Tongue (tissue), 1 donor: ENCODE measurements at regions not wholly inside any gene's neighbourhood (a gene's known extent, or its start where the extent isn't known, plus 50 kb on each side); places are given as distances from the start of the nearest gene placed in this dataset.
A peak's percentile ranks its signal among the peaks of the same experiment; 100 is the strongest.

Source experiments
- DNase-seq: peaks from one replicate; pipeline ENCODE4 v3.0.0-alpha.2; 2015

DNA sequence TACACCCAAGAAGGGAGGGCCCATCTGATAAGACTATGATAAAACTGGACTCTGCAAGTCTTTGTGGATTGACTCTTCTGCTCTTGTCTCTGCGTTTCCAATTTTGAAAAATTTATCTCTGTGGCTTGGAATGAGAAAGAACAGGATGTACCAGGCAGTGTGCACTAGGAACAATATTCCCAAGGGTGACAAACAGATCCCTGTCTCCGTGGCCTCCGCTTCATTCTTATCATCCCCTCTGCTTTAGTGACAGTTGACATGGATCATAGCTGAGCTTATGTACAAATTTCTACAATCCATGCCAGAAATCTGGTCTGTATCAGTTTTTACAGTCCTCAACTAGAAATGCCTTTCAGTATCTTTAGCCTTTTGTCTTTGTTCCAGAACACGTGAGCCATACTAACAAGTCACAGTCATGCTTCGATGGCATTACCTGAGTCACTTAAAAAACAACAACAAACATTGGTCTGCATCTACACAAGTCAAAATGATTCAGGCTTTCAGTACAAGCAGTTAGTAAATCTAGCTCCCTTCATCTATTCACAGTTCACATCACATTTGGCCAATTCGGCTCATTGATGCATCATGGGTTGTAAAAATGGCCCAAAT lies 393.6 kb upstream of the CELF2 start:
- DNase-seq, result no peak

DNA sequence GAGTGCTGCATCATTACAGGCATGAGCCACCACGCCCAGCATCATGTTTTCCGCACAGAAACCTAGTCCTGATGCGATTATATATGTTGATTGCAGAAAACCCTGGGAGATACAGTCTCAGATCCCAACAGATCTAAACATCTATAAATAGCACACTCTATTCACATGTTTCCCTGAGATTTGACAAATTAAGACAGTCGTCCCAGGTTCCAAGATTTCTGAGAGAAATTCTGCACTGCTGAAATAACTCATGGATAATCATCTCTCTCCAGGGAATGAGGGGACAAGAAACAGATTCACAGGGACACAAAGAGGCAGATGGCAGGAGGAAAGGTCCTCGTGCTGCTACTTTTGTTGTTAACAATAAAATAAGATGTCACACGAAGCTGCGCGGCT lies 393.1 kb upstream of the CELF2 start:
- DNase-seq, result no peak

DNA sequence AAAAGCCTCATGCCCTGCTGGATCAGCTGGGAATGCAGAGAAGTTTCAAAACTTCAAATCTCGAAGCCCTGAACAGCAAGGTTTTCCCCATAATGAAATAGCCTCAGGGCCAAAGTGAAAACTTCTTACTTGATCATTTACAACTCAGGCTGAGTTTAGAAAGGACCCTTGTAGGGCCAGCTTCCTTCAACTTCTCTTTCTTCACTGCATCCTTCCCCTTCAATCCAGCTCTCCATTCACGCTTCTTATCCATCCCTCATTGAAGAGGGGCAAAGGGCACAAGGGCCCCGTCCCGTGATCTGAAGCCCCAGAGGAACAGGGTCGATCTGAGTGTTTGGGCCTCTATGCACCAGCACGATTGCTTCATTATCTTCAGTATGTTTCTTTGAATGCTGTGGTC lies 392.2 kb upstream of the CELF2 start:
- DNase-seq, result no peak

DNA sequence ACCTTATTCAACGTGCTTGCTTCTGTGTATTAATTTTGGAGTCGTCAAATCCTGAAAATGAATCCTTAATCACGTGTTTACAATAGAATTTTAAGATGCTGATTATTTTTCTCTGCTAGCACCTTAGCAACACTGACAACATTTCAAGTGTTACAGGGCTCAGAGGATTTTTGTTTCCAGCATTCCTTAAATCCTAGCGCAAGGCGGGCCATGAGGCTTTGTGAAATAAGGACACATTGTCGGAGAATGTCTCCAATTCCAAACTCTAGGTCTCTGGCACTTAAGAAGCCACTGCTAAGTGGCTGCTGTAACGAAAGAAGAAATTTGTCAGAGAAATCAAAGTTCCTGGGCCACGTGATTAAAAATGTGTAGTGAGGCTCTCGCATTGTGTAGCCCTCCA lies 390.9 kb upstream of the CELF2 start:
- DNase-seq, result no peak

GRCh38 chr10:10627414-10627813 lies 390.3 kb upstream of the CELF2 start:
- no peak for DNase-seq

- DNase-seq, result no peak
These were observed 388.2 kb upstream of the CELF2 start for GRCh38 chr10:10629512-10629911.

DNA sequence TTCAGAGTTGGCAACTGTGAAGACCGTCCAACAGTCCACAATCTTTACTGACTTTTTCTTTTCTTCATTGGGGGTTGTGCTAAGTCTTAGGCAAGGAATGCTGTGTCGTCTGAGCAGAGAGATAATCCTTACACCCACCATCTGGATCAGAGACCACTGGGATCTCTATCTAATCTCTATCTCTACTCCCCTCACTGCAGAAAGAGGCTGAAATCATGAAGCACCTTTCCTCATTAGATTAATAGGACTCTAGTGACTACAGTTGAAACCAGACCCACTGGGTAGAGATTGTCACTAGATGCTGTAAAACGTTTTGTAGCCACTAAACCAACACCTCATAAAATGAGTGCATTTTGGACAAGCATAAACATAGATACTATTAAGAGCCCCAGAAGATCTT lies 387.4 kb upstream of the CELF2 start:
- DNase-seq, result no peak

GRCh38 chr10:10630782-10631181 lies 386.9 kb upstream of the CELF2 start:
- peak; percentile 24 for DNase-seq

DNA sequence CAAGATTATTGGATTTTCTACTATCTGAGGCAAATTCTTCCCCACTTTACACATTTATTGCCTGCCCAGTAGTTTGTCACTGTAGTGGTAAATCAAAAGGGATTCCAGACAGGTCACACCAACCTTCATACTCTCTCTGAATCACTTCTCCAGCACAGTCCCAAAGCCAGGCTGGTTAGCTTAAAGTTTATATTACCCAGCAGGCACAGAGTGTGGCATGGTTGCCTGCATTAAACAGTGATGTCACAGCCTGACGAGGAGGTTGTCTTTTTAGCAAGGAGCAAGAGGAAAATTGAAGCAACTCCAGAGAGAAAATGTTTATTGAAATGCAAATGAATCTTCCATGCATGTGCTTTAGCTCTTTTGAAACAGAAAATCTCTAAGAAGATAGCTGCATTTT lies 375.5 kb upstream of the CELF2 start:
- no peak for DNase-seq

- peak; percentile 43 for DNase-seq
These were observed 374.9 kb upstream of the CELF2 start for GRCh38 chr10:10642751-10643150.

DNA sequence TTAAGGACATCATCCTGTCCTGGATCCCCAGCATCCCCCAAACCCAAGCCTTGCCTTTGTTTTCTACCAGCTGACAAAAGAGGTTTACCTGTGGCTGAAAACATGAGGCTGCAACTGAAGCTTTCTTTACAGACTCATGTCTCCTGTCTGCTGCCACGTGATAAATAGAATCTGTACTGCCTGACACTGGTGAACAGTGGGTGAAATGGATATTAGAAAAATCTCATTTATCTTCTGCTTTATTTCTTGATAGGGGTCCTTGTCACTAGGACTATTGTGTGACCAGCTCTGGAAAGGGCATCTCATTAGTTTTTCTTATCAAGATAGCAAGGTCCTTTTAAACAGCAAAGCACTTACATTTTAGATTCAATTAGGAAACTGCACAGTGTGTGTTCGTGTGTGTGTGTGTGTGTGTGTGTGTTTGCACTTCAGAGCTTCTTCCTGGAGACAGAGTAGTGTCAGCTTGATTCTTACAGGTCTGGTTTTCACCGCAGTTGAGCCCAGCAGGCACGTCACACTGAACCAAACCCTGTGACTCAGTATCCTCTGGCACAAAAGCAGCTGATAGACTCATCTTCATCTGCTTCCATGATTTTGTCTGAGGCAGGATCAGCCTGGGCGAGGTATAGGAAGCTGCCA lies 373.5 kb upstream of the CELF2 start:
- DNase-seq, result no peak

DNA sequence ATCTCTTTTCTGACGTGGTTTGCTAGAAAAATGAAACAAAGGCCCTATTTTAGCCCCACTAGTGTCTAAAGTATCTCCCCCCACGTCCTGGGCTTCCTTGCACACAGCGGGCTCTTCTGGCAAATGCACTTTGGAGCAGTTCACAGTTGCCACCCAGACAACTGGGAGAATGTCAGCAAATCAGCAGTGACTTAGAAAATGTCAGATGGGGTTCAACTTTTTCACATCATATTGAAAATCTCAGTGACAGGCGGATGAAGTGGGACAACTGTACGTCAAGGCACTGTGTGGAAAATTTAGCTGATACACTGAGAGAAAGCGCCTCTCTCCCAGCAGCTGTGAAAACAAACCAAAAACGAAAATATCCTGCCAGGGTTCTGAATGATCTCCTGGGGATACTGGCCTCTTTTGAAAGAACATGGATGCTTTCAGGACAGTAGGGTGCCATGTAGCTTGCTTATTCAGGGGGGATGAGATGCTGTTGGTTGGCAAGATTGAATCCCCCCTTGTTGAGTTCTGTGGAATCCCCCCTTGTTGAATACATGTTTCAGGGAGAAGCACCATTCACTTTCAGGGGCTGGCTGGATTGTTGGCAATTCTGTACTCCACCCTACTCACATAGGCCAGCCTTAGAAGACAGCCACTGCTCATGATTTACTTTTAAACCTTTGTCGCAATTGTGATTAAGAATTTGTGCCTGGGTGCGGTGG lies 372.8 kb upstream of the CELF2 start:
- peak; percentile 61 for DNase-seq

DNA sequence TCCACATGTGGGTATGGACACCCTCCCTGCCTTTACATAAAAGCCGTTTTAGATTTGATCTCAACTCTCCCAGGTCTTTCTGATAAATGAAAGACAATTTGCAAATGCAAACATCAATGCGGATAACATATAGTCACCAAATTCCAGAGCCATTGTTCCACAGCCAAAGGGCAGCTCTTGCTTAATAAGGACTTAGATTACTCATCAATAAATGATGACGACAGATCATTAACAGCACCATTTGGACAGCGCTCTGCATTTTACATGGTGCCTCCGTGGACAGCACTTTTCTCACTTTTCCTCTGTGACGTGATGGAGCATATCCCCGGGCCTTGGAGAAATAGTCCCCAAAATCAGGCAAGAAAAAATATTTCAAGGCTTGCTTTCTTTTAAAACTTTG lies 370.3 kb upstream of the CELF2 start:
- no peak for DNase-seq

DNA sequence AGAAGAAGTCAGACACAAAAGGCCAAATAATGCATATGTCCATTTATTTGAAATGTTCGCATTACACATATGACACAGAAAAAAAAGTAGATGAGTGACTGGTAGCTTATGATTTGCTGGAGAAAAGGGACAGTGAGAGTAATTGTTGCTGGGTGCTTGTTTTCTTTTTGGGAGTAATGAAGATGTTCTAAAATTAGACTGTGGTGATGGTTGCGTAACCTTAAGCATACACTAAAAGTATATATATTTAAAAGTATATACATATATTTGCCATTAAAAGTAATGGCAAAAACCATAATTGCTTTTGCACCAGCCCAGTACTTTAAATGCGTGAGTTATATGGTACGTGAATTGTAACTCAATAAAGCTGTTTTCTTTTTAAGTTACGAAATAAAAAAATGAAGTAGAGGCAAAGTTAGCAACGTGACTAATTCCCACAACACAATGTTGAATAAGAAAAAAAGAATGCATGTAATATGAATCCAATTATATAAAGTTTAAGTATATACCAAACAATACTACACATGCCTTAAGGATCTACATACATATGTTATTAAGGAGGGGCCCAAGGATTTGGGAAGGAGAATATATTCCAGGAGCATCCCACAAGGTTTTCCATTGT lies 360.4 kb upstream of the CELF2 start:
- no peak for DNase-seq

DNA sequence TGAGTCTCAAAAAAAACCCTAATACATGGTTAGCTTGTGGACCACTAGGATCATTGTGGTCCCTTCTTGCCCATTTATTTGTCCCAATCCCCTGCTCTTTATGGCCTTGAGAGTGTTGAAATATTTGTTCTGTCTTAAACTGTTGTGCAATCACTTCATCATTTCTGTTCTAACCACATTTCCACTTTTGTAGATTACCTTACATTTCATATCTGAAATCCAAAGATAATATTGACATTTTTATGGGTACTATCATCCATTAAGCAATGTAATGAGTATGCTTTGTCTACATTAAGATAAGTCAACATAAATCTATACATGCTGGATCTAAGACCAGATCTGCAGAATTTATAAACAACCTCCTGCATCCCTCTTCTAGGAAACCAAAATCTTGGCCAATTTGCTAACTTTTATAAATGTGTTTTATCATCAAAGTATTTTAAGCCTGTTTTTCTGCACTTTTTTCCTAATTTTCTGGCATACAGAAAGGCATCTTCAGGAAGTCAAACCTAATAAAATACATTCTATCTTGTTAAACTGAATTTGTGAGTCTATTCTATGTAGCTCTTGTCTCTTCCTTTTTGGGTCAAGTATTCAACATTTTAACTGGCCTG lies 359.4 kb upstream of the CELF2 start:
- DNase-seq, result no peak

- no peak for DNase-seq
These were observed 357.6 kb upstream of the CELF2 start for GRCh38 chr10:10660054-10660453.

DNA sequence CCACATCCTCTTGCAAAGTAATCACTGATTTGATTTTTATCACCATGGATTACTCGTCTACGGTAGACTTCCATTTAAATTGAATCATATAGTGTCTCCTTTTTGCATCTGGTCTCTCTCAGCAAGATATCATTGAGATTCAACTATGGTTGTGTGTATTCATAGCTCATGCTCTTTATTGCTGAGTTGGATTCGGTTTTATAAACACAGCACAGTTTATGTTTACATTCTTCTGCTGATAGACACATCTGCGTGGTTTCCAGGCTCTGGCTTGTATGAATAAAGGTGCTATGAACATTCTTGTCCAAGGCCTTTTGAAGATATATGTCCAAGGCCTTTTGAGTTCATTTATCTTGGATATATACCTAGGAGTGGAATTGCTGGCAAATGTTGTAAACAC lies 356.5 kb upstream of the CELF2 start:
- peak; percentile 29 for DNase-seq

- peak; percentile 45 for DNase-seq
These were observed 354.8 kb upstream of the CELF2 start for GRCh38 chr10:10662716-10663408.

DNA sequence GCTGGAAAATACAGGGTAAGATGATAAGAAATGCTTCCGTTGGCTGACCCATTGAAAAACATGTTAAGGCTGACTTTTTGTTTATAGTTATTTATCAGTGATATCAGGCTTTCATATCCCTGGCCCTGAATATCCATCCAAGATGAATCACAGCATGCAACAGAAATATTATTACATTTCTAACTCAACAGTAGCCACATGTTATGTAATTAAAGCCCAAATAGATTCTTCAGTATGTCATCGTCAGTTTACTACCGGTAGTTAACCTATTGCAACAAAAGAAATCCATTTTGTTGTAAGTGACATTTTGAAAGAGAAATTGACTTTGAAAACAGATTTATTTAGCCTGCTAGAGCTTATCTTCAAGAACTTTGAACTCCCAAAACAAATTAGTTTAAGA lies 354.1 kb upstream of the CELF2 start:
- DNase-seq, result no peak

- no peak for DNase-seq
These were observed 351.9 kb upstream of the CELF2 start for GRCh38 chr10:10665750-10666149.

DNA sequence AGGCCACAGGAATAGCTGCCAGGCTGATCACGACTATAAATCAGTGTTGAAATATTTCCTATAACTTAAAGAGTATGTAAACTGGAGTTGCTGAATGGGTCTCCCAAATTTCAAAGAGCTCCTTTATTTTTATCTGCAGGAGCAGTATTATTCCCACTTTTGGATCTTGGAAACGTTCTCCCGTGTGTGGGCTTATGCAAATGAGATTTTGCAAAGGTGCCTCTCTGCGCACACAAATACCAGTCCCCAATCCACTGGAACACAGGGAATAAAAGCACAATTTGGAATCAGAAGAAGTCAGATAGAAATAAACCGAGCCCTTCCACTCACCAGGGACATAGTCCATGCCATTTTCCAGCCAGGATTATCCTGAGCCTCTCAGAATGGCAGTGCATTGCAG lies 350.2 kb upstream of the CELF2 start:
- no peak for DNase-seq

DNA sequence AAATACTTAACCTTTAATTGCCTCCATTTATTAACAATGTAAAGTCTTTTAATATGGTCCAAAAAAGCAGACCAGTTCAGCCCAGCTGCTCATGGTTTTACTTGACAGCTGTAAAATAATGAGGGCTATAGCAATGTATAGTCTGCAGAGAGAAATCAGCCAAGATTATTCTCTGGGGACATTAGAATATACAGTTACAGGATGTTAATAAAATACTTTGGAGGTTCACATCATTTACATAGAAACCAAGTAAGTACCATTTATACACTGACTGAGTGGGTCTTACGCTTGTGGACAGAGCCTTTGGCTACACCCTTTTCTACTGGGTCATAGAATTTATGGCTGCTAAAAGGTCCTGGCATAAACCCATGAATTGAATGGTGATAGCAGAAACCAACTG lies 340.7 kb upstream of the CELF2 start:
- DNase-seq, result peak; percentile 67
